B cell (primary cell): ENCODE measurements at regions not wholly inside any gene's neighbourhood (a gene's known extent, or its start where the extent isn't known, plus 50 kb on each side); places are given as distances from the start of the nearest gene placed in this dataset.

Experiments
- ATAC-seq: fragments of 200-7000 bp; cut with Tn5 transposase; one replicate; pipeline ENCODE4 v1.10.0; 2021; ENCODE audit warnings: low read depth, mild to moderate bottlenecking, moderate number of reproducible peaks, moderate library complexity
- CTCF ChIA-PET: fragments of 350-600 bp; sonication (Branson Sonifier 250); formaldehyde crosslinking; loops from one replicate; lab custom pipeline; 2021; ENCODE audit warnings: antibody characterized with exemption, inconsistent platforms; lab: Charles Lee
- POLR2A ChIA-PET: fragments of 350-600 bp; sonication (Branson Sonifier 250); formaldehyde crosslinking; loops from one replicate; lab custom pipeline; 2021; ENCODE audit warnings: antibody characterized with exemption; lab: Charles Lee
- DNase-seq: peaks from one replicate; pipeline ENCODE4 v3.0.0; 2013
- H2AFZ ChIP-seq: 2 replicates; pipeline ENCODE4 v1.6.1; 2012; ENCODE audit warnings: mild to moderate bottlenecking, low read depth, low read length; ENCODE audit not compliant: insufficient read depth, poor library complexity, severe bottlenecking
- H3K27ac ChIP-seq, 2 donors: 1 replicate in 1 of 2; 2 replicates in 1 of 2; pipeline ENCODE4 v1.5.1; 2012 to 2013; ENCODE audit warnings: low read length in 2 of 2, mild to moderate bottlenecking in 2 of 2, moderate library complexity in 1 of 2
- H3K27me3 ChIP-seq, 4 experiments: fragments of 200-600 bp in 1 of 4; sonication (generic) in 1 of 4; replicated peaks in 1 of 4; 1 replicate in 2 of 4; 2 replicates in 2 of 4; pipeline versions ENCODE4 v1.6.1 to v1.7.0; 2013 to 2016; ENCODE audit warnings: low read length in 3 of 4, mild to moderate bottlenecking in 2 of 4, mixed read lengths in 1 of 4, moderate library complexity in 1 of 4; ENCODE audit not compliant: insufficient read depth in 4 of 4, control insufficient read depth in 3 of 4; ENCODE audit errors: control extremely low read depth in 1 of 4
- H3K36me3 ChIP-seq, 2 experiments: replicated peaks in 1 of 2; 1 replicate in 1 of 2; 2 replicates in 1 of 2; pipeline versions ENCODE4 v1.6.1 to v1.7.1; 2013; ENCODE audit warnings: low read length in 1 of 2; ENCODE audit not compliant: insufficient read depth in 2 of 2, control insufficient read depth in 1 of 2; ENCODE audit errors: control extremely low read depth in 1 of 2, extremely low read depth in 1 of 2
- H3K4me1 ChIP-seq, 2 donors: fragments of 200-600 bp in 1 of 2; sonication (generic) in 1 of 2; 1 replicate in 1 of 2; 2 replicates in 1 of 2; pipeline versions ENCODE4 v1.5.1 to v1.6.1; 2013 to 2017; ENCODE audit warnings: low read length in 2 of 2; ENCODE audit not compliant: control insufficient read depth in 2 of 2, insufficient read depth in 2 of 2
- H3K4me2 ChIP-seq: replicated peaks from 2 replicates; pipeline ENCODE3; 2012; ENCODE audit warnings: mild to moderate bottlenecking, low read depth, low read length; ENCODE audit not compliant: poor library complexity, severe bottlenecking
- H3K4me3 ChIP-seq, 5 experiments: fragments of 200-600 bp in 1 of 5; sonication (generic) in 1 of 5; 1 replicate in 3 of 5; 2 replicates in 2 of 5; pipeline versions ENCODE4 v1.5.1 to v1.7.0; 2011 to 2016; ENCODE audit warnings: low read length in 4 of 5, mild to moderate bottlenecking in 4 of 5, low read depth in 2 of 5, control low read depth in 1 of 5, moderate library complexity in 1 of 5; ENCODE audit not compliant: insufficient read depth in 1 of 5; ENCODE audit errors: control extremely low read depth in 1 of 5, extremely low read depth in 1 of 5
- H3K79me2 ChIP-seq: fragments of 200-600 bp; sonication (generic); one replicate; pipeline ENCODE4 v1.6.0; 2016; ENCODE audit warnings: low read length; ENCODE audit not compliant: control insufficient read depth, insufficient read depth
- H3K9ac ChIP-seq: fragments of 200-600 bp; sonication (generic); 2 replicates; pipeline ENCODE4 v1.6.1; 2017; ENCODE audit warnings: mild to moderate bottlenecking, low read length, moderate library complexity
- H3K9me3 ChIP-seq, 3 donors: one replicate each; pipeline versions ENCODE4 v1.6.1 to v1.7.1; 2013; ENCODE audit warnings: low read length in 2 of 3; ENCODE audit not compliant: control insufficient read depth in 2 of 3, insufficient read depth in 1 of 3; ENCODE audit errors: control extremely low read depth in 1 of 3
- H4K20me1 ChIP-seq: 2 replicates; pipeline ENCODE4 v1.6.0; 2012; ENCODE audit warnings: mild to moderate bottlenecking, low read length; ENCODE audit not compliant: insufficient read depth, control insufficient read depth, poor library complexity, severe bottlenecking
- H3K27ac Mint-ChIP-seq: one replicate; pipeline ENCODE4 v1.8.0; 2021; ENCODE audit warnings: mixed read lengths
- H3K27me3 Mint-ChIP-seq: one replicate; pipeline ENCODE4 v1.8.0; 2021; ENCODE audit warnings: mixed read lengths
- H3K4me1 Mint-ChIP-seq: one replicate; pipeline ENCODE4 v1.8.0; 2021; ENCODE audit warnings: mixed read lengths
- H3K4me3 Mint-ChIP-seq: one replicate; pipeline ENCODE4 v1.8.0; 2021; ENCODE audit warnings: mixed read lengths
- H3K9me3 Mint-ChIP-seq: one replicate; pipeline ENCODE4 v1.8.0; 2022; ENCODE audit warnings: mixed read lengths; ENCODE audit not compliant: insufficient read depth
- EZH2 ChIP-seq: IDR thresholded peaks from 2 replicates; pipeline ENCODE4 v1.6.1; 2012; ENCODE audit warnings: borderline replicate concordance, low read depth, mild to moderate bottlenecking, moderate library complexity, low read length; ENCODE audit not compliant: insufficient read depth, poor library complexity, severe bottlenecking
- WGBS: methylation state at CpG from one replicate; pipeline ENCODE4 v1.1.5; 2013; ENCODE audit warnings: missing lambda C conversion rate; ENCODE audit not compliant: insufficient coverage; 5-methylcytosine and 5-hydroxymethylcytosine counted together
- intact Hi-C: fragments of 100-400 bp; cut with micrococcal nuclease; formaldehyde crosslinking; loops from one replicate; pipeline ENCODE4 v1.10.0; 2022
- TF ChIP-seq, protein P1 (sequence below): fragments of 200-600 bp; IDR thresholded peaks from one replicate; pipeline ENCODE4 v1.8.0; 2022; ENCODE audit warnings: antibody characterized with exemption, mild to moderate bottlenecking

DNA sequence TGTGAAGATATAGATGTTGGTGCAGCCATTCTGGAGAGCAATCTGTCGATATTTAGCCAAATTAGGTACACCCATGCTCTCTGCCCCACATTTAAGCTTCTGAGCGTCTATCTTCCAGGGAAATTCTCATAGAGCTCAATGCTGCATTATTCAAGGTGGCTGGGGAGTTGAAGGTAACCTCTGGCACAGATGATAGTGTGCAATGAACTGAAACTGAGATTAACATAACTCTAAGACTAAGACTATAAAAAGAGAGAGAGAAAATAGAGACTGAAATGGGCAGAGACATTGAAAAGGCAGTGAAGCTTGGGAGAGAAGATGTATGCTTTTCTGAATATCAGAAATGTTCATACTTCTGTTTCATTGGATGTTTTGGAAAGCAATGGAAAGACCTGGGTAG, 1197.0 kb upstream of the AUTS2 start:
- no peaks in the 10 kb centered on the region for H3K27me3 ChIP-seq
- WGBS: no CpG with 5 or more reads among the region's 2 CpGs
- POLR2A ChIA-PET: no interaction called here
- H3K9me3 ChIP-seq: peaks cover 0 to 6% (median 0%) of the 10 kb centered on the region in 3 donors
- no peaks in the 10 kb centered on the region for H3K79me2 ChIP-seq
- H3K4me2 ChIP-seq: no peak overlapping the region
- no peaks in the 10 kb centered on the region for H4K20me1 ChIP-seq
- no peaks in the 10 kb centered on the region for H3K4me1 Mint-ChIP-seq
- no peaks in the 10 kb centered on the region for H3K27me3 Mint-ChIP-seq
- CTCF ChIA-PET: no interaction called here
- no peak overlapping the region for H3K4me3 Mint-ChIP-seq
- no peaks in the 10 kb centered on the region for H3K4me1 ChIP-seq
- peaks cover 2% of the 10 kb centered on the region for H3K9me3 Mint-ChIP-seq
- intact Hi-C loops: no loop called here
- no peak overlapping the region for H2AFZ ChIP-seq
- ATAC-seq (no peak), DNase-seq (no peak)
- no peak for TF ChIP-seq EZH2
- TF ChIP-seq, protein P1, sequence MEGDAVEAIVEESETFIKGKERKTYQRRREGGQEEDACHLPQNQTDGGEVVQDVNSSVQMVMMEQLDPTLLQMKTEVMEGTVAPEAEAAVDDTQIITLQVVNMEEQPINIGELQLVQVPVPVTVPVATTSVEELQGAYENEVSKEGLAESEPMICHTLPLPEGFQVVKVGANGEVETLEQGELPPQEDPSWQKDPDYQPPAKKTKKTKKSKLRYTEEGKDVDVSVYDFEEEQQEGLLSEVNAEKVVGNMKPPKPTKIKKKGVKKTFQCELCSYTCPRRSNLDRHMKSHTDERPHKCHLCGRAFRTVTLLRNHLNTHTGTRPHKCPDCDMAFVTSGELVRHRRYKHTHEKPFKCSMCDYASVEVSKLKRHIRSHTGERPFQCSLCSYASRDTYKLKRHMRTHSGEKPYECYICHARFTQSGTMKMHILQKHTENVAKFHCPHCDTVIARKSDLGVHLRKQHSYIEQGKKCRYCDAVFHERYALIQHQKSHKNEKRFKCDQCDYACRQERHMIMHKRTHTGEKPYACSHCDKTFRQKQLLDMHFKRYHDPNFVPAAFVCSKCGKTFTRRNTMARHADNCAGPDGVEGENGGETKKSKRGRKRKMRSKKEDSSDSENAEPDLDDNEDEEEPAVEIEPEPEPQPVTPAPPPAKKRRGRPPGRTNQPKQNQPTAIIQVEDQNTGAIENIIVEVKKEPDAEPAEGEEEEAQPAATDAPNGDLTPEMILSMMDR: no peak
- no peak overlapping the region for H3K4me3 ChIP-seq
- no peak overlapping the region for H3K9ac ChIP-seq
- H3K36me3 ChIP-seq: no peaks in the 10 kb centered on the region
- H3K27ac ChIP-seq: no peak overlapping the region
- H3K27ac Mint-ChIP-seq: no peak overlapping the region

DNA sequence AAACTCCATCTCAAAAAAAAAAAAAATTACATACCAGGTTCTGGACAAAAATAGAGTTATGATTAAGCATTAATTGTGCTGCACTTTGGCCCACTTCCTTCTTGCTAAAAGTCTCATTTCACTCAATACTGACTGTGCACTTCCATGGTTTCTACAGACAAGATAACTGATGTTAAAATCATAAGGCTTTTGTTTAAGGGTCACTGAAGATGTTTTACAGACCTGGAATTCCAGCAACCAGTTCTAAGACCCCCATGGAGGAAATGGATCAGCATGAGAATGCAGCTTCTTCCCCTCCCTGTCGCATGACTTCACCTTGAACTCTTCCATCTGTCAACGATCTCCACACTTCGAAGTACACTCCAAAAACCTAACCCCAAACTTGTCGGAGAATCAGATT, 1191.8 kb upstream of the AUTS2 start:
- DNase-seq (no peak), ATAC-seq (no peak)
- ChIA-PET POLR2A (no interaction called here), CTCF (no interaction called here)
- Histone ChIP-seq H3K79me2 (no peaks in the 10 kb centered on the region), H3K4me1 (no peaks in the 10 kb centered on the region), H3K4me2 (no peak overlapping the region), H3K9ac (no peak overlapping the region), H3K9me3 (peaks cover 0 to 3% (median 0%) of the 10 kb centered on the region in 3 donors), H3K36me3 (no peaks in the 10 kb centered on the region), H3K4me3 (no peak overlapping the region), H3K27me3 (no peaks in the 10 kb centered on the region), H2AFZ (no peak overlapping the region), H4K20me1 (no peaks in the 10 kb centered on the region), H3K27ac (no peak overlapping the region)
- WGBS: 92% methylated on average over 4 of the region's 4 CpGs
- H3K27ac Mint-ChIP-seq: no peak overlapping the region
- H3K4me1 Mint-ChIP-seq: no peaks in the 10 kb centered on the region
- H3K4me3 Mint-ChIP-seq: no peak overlapping the region
- H3K27me3 Mint-ChIP-seq: no peaks in the 10 kb centered on the region
- intact Hi-C loops: no loop called here
- H3K9me3 Mint-ChIP-seq: peaks cover 2% of the 10 kb centered on the region
- TF ChIP-seq, protein P1: no peak
- no peak for TF ChIP-seq EZH2
